Panc1 (cell line): ENCODE measurements at regions not wholly inside any gene's neighbourhood (a gene's known extent, or its start where the extent isn't known, plus 50 kb on each side); places are given as distances from the start of the nearest gene placed in this dataset.

ENCODE experiments used
- ATAC-seq: fragments of 200-7000 bp; cut with Tn5 transposase; 2 replicates; pipeline ENCODE4 v1.9.1; 2020; ENCODE audit warnings: mild to moderate bottlenecking, moderate library complexity
- BruUV-seq: library from RNA; stranded (reverse); fragments of 400-500 nt; replicated peaks from 2 replicates; lab custom pipeline; 2021; lab: Mats Ljungman, UMichigan
- CTCF ChIA-PET: fragments of 300-600 bp; sonication (Branson Sonifier 250); formaldehyde crosslinking; loops from one replicate; lab custom pipeline; 2022; ENCODE audit warnings: antibody characterized with exemption; lab: Charles Lee
- POLR2A ChIA-PET: fragments of 300-600 bp; sonication (Branson Sonifier 250); formaldehyde crosslinking; loops from one replicate; lab custom pipeline; 2022; ENCODE audit warnings: antibody characterized with exemption; lab: Charles Lee
- DNase-seq: peaks from one replicate; pipeline ENCODE4 v3.0.0-alpha.2; 2010; ENCODE audit warnings: low read depth, low spot score
- H3K27ac ChIP-seq: 2 replicates; pipeline ENCODE4 v1.5.1; 2011; ENCODE audit warnings: mild to moderate bottlenecking, low read length, inconsistent platforms
- H3K27me3 ChIP-seq: fragments of 200-500 bp; sonication (Bioruptor generic); 2 replicates; pipeline ENCODE4 v1.6.0; 2014; ENCODE audit warnings: low read length, inconsistent platforms; ENCODE audit not compliant: control insufficient read depth, insufficient read depth
- H3K36me3 ChIP-seq: fragments of 200-500 bp; sonication (Bioruptor generic); 2 replicates; pipeline ENCODE4 v1.5.1; 2014; ENCODE audit warnings: inconsistent platforms, mild to moderate bottlenecking, low read length, moderate library complexity; ENCODE audit not compliant: control insufficient read depth, insufficient read depth
- H3K4me1 ChIP-seq: 2 replicates; pipeline ENCODE4 v1.5.1; 2011; ENCODE audit warnings: inconsistent platforms, mild to moderate bottlenecking, low read length, moderate library complexity; ENCODE audit not compliant: control insufficient read depth, insufficient read depth
- H3K4me3 ChIP-seq, 2 experiments: 2 replicates each; pipeline ENCODE4 v1.5.1; 2011 to 2012; ENCODE audit warnings: low read depth in 2 of 2, low read length in 2 of 2, mild to moderate bottlenecking in 2 of 2, inconsistent platforms in 1 of 2, moderate library complexity in 1 of 2
- H3K9me3 ChIP-seq: fragments of 200-500 bp; sonication (Bioruptor generic); 2 replicates; pipeline ENCODE4 v1.5.1; 2014; ENCODE audit warnings: low read depth, mild to moderate bottlenecking, inconsistent platforms, low read length, moderate library complexity; ENCODE audit not compliant: control insufficient read depth, insufficient read depth
- POLR2AphosphoS5 ChIP-seq: IDR thresholded peaks from 2 replicates; pipeline ENCODE4 v1.6.1; 2012; ENCODE audit warnings: mild to moderate bottlenecking, low read depth, low read length, moderate library complexity
- SIN3A ChIP-seq: IDR thresholded peaks from 2 replicates; pipeline ENCODE4 v1.6.1; 2012; ENCODE audit warnings: low read depth, mild to moderate bottlenecking, low read length, moderate library complexity, borderline replicate concordance; ENCODE audit not compliant: insufficient read depth
- TCF7L2 ChIP-seq: IDR thresholded peaks from 2 replicates; pipeline ENCODE4 v1.6.1; 2011; ENCODE audit warnings: mild to moderate bottlenecking, low read depth, low read length, inconsistent platforms
- in situ Hi-C: cut with HindIII; loops from 2 replicates; pipeline ENCODE4 v1.10.0; 2016; ENCODE audit warnings: low sequenced_read_pairs, low pct_unique_long_range_greater_than_20kb
- intact Hi-C: fragments of 100-400 bp; cut with micrococcal nuclease; formaldehyde crosslinking; loops from one replicate; pipeline ENCODE4 v1.10.0; 2022; ENCODE audit not compliant: unreplicated experiment
- TF ChIP-seq, protein P1 (sequence below), 2 experiments: IDR thresholded peaks; 2 replicates each; pipeline ENCODE4 v1.6.1; 2011 to 2012; ENCODE audit warnings: low read depth in 2 of 2, control low read depth in 1 of 2, low read length in 1 of 2, mild to moderate bottlenecking in 1 of 2, moderate library complexity in 1 of 2; ENCODE audit not compliant: insufficient read depth in 1 of 2
- TF ChIP-seq, protein P2 (sequence below): fragments of 450-650 bp; IDR thresholded peaks from 2 replicates; pipeline ENCODE4 v1.5.1; 2017; ENCODE audit warnings: mild to moderate bottlenecking

DNA sequence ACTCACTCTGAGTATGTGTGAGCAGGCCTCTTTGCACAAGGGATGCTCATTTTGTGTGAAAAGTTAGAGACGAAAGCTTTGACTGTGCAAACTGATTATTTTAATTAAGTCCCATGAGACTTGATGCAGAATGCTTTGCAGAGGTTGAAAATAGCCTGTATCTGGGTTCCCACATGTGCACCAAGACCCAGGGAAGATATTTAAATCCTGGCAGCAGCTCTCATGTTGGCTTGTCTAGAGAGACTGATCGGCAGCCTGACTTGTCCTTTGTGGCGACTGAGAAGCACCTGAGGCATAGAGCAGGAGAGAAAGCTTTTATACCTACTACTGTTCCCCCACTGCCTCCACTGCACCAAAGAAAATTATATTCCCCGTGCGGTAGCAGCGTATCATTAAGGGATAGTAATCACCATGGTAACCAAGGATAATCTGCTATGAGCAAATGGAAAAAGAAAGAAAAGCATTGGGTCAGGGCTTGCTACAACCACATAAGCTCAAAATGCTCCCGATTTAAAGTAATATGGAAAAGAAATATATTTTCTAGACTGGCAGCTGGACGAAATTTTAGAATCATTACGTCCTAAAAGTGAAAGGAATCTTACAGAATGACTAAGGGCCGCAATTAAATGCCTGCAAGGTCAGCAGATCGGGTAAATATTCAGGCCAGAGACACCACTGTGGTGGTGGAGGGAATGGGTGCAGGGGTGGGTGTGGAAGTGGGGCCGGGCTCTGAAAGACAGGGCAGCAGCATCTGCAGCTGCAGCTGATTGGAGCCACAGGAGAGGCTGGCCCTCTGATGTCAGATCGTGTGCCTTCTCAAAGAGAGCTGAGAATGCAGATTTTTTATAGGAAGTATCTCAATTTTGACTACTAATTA is 135.3 kb upstream of the EPB41L4A start:
- ATAC-seq, result no peak

DNA sequence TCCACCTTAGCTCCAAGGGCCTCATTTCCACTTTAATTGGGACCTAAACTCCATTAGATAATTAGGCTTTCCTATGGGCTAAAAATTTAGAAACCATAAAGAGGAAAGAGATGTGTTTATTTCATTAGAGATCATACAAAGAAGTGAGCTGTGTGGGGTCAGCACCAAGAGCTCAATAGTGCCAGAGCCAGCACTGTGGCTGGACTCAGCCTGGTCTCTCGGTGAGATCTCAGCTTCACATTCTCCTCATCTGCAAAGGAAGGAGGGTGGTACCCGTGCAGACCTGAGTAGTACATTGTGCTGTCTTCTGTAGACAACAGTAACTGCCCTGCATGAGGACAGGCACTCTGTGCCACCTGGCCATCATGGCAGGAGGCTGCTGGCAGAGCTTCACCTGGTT is 136.1 kb upstream of the EPB41L4A start:
- DNase-seq, result no peak
- POLR2A ChIA-PET, result no interaction called here
- CTCF ChIA-PET, result no interaction called here

More for the DNA sequence above, 135.3 kb upstream of the EPB41L4A start:
- H3K4me1 ChIP-seq, result no peaks in the 10 kb centered on the region
- no peak for DNase-seq
- intact Hi-C loops, result loop anchor here (5.0 kb wide), 1 partner anchor 293 kb away; no protein-coding TSS in a partner anchor
- H3K4me3 ChIP-seq, result no peak overlapping the region
- H3K27ac ChIP-seq, result no peak overlapping the region
- POLR2A ChIA-PET, result no interaction called here
- no peaks in the 10 kb centered on the region for H3K27me3 ChIP-seq
- in situ Hi-C loops, result no loop called here
- CTCF ChIA-PET, result no interaction called here
- no peaks in the 10 kb centered on the region for H3K36me3 ChIP-seq
- H3K9me3 ChIP-seq, result no peaks in the 10 kb centered on the region
- TF ChIP-seq, protein P1, sequence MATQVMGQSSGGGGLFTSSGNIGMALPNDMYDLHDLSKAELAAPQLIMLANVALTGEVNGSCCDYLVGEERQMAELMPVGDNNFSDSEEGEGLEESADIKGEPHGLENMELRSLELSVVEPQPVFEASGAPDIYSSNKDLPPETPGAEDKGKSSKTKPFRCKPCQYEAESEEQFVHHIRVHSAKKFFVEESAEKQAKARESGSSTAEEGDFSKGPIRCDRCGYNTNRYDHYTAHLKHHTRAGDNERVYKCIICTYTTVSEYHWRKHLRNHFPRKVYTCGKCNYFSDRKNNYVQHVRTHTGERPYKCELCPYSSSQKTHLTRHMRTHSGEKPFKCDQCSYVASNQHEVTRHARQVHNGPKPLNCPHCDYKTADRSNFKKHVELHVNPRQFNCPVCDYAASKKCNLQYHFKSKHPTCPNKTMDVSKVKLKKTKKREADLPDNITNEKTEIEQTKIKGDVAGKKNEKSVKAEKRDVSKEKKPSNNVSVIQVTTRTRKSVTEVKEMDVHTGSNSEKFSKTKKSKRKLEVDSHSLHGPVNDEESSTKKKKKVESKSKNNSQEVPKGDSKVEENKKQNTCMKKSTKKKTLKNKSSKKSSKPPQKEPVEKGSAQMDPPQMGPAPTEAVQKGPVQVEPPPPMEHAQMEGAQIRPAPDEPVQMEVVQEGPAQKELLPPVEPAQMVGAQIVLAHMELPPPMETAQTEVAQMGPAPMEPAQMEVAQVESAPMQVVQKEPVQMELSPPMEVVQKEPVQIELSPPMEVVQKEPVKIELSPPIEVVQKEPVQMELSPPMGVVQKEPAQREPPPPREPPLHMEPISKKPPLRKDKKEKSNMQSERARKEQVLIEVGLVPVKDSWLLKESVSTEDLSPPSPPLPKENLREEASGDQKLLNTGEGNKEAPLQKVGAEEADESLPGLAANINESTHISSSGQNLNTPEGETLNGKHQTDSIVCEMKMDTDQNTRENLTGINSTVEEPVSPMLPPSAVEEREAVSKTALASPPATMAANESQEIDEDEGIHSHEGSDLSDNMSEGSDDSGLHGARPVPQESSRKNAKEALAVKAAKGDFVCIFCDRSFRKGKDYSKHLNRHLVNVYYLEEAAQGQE (IDR thresholded peaks at IDR 0.05; ENCODE audit: insufficient read depth in 1 of 2, low read depth in 2 of 2, low read length in 1 of 2), result no peak
- TF ChIP-seq SIN3A (no peak), TCF7L2 (no peak), POLR2AphosphoS5 (no peak)
- TF ChIP-seq, protein P2, sequence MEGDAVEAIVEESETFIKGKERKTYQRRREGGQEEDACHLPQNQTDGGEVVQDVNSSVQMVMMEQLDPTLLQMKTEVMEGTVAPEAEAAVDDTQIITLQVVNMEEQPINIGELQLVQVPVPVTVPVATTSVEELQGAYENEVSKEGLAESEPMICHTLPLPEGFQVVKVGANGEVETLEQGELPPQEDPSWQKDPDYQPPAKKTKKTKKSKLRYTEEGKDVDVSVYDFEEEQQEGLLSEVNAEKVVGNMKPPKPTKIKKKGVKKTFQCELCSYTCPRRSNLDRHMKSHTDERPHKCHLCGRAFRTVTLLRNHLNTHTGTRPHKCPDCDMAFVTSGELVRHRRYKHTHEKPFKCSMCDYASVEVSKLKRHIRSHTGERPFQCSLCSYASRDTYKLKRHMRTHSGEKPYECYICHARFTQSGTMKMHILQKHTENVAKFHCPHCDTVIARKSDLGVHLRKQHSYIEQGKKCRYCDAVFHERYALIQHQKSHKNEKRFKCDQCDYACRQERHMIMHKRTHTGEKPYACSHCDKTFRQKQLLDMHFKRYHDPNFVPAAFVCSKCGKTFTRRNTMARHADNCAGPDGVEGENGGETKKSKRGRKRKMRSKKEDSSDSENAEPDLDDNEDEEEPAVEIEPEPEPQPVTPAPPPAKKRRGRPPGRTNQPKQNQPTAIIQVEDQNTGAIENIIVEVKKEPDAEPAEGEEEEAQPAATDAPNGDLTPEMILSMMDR, result no peak
- BruUV-seq, result no TSS peak

More for the DNA sequence above, 136.1 kb upstream of the EPB41L4A start:
- no peaks in the 10 kb centered on the region for H3K27me3 ChIP-seq
- no peaks in the 10 kb centered on the region for H3K4me1 ChIP-seq
- TF ChIP-seq POLR2AphosphoS5 (no peak), TCF7L2 (no peak), SIN3A (no peak)
- TF ChIP-seq, protein P2, result no peak
- TF ChIP-seq, protein P1 (IDR thresholded peaks at IDR 0.05; ENCODE audit: insufficient read depth in 1 of 2, low read depth in 2 of 2, low read length in 1 of 2), result no peak
- in situ Hi-C loops, result no loop called here
- no peak overlapping the region for H3K27ac ChIP-seq
- no TSS peak for BruUV-seq
- H3K9me3 ChIP-seq, result no peaks in the 10 kb centered on the region
- ATAC-seq, result no peak
- no peaks in the 10 kb centered on the region for H3K36me3 ChIP-seq
- no peak overlapping the region for H3K4me3 ChIP-seq
- intact Hi-C loops, result no loop called here
